ENCODE measurements at regions not wholly inside any gene's neighbourhood (a gene's known extent, or its start where the extent isn't known, plus 50 kb on each side); places are given as distances from the start of the nearest gene placed in this dataset.
"Not testable (repeated sequence)": the region's sequence is repeated elsewhere in the genome, so short reads cannot be mapped to it uniquely, and the experiment has no call there.

GRCh38 chr14:106522118-106522517 is 995.7 kb downstream of the TMEM121 start:
- not testable (repeated sequence) for TF ChIP-seq POLR2AphosphoS5 (IDR thresholded peaks at IDR 0.05; ENCODE audit: borderline replicate concordance, low read depth, low read length); EZH2 (IDR thresholded peaks at IDR 0.05)

All from SK-N-MC (cell line).